ENCODE measurements at regions not wholly inside any gene's neighbourhood (a gene's known extent, or its start where the extent isn't known, plus 50 kb on each side); places are given as distances from the start of the nearest gene placed in this dataset.
A peak's percentile ranks its signal among the peaks of the same experiment; 100 is the strongest.

DNA sequence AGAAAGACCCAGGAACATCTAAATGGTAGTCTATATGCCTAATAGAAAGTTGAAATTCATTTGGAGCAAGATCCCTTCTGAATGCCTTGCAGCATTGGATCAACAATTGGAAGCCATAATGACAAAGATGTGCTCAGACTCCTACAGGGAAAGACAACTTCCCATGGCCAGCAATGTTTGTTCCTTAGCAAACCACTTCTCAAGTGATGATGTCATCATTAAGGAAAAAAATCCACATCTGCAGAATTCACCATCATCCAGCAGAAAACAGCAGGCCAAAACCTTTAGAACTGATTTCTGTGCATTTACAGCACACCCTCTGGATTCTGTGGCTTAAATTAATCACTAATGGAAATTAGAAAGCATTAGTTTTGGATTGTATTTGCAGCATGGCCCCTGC is 82.4 kb upstream of the ZIC3 start:
- no peak for DNase-seq

DNA sequence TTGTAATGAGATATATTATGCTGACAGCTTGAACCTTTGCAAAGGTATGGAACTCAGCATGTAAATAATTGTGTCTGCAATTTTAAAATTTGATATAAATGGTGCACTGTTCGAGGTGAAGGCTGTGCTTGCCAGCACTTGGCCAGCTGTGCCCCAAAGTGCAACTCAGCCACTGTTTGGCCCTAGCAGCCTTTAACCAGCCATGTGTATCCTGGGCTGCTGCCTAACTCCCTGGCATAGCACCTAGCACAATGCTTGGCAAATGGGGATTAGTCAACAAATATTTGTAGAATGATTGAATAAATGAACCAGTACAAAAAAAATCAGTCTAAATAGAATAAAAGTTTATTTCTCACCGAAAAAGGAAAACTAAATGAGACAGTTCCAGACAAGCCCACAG is 83.8 kb upstream of the ZIC3 start:
- no peak for DNase-seq

DNA sequence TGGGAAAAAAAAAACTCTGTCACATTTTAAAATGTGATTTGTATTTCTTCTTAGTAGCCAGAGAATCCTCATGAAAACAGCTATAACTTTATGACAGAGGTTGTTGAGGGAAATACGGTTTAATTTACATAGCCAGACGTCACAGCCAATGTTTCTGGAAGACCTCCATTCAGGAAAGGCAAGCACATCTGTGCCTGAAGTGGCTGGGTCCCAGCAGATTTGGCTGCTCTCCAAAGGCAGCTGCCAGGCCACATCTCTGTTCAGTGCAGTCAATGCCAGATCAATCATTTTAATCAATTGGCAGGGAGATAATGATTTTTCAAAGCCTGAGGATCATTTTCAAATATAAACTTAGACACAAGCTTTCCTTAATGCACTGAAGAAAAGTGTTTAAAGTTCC is 86.5 kb upstream of the ZIC3 start:
- peak; percentile 51 for DNase-seq

DNA sequence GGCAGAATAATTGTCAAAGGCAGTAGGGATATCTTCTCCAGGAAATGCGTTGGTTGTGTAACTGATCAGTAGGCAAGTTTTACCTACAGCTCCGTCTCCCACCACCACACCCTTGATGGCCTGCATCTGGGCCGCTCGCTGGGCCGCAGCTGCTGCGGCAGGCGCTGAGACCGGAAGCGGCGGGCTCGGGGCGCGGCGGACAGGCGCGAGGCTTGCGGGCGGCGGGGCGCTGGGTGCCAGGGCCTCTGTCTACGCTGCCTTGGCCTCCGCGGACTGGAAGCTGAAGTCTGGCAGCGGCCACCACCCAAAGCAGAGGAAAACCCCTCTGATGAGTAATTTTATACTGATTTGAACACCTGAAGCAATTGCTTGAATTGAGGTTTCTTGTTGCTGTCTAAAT is 124.2 kb upstream of the ZIC3 start:
- DNase-seq, result no peak

DNA sequence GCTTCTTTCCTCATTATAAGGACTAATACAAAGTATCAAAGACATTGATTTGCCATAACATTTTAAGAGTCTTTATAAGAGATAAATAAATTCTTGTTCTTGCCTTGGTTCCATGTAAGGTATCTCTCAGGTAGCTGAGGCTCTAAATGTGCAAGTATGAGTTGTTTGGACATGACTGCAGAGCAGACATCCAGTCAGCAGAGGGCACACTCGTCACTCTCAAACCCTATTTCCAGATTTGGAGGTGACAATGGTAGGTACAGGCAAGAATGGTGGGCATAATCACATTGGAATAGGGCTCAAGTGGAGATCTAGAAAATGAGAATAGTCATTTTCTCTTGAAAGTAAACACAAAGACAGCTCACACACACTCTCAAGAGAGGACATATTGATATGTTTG is 133.3 kb upstream of the ZIC3 start:
- DNase-seq, result peak; percentile 21

DNA sequence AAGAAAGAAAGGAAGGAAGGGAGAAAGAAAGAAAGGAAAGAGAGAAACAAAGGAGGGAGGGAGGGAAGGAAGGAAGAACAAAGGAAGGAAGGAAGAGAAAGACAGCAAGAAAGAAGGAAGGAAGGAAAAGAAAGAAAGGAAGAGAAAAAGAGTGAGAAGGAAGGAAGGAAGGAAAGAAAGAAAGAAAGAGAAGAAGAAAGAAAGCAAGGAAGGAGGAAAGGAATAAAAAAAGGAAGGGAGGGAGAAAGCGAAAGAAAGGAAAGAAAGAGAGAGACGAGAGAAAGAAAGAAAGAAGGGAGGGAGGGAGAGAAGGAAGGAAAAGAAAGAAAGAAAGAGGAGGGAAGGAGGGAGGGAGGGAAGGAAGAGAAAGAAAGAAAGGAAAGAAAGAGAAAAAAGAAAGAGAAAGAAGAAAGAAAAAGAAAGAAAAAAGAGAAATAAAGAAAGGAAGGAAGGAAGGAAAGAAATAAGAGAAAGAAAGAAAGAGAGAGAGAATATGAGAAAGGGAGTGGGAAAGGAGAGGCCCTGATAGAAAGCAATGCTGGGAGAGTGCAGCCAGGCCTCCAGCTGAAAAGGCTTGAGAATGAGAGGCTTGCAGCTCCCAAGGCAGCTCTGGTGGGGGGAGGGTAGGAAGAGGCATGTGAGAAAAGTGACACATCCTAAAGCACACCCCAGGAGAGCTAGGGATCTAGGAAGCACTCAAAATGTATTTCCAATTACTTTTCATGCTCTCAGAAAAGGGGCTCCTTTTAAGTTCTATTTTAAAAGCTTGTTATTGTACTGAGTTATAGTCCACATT is 134.0 kb upstream of the ZIC3 start:
- no peak for DNase-seq

DNA sequence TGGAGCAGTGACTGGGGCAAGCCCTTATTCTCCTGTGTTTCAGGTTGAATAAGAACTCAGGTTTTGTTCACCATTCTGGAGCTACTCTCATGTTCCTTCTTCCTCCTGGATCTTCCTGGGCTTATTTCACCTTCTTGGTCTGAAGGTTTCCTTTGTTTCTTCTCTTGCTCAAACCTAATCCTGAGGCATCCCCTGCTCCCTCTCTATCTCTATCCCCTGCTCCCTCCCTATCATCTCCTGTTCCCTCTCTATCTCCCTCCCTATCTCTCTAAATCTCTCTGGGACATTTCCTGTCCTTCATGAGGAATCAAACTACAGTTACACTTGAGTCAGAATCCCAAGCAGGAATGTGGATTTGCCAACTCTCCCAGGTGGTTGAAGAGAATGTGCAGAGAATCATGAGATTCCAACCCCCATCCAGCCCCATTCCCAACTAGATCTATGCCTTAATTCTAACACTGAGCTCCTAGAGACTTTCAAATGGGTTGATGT is 134.9 kb upstream of the ZIC3 start:
- no peak for DNase-seq

DNA sequence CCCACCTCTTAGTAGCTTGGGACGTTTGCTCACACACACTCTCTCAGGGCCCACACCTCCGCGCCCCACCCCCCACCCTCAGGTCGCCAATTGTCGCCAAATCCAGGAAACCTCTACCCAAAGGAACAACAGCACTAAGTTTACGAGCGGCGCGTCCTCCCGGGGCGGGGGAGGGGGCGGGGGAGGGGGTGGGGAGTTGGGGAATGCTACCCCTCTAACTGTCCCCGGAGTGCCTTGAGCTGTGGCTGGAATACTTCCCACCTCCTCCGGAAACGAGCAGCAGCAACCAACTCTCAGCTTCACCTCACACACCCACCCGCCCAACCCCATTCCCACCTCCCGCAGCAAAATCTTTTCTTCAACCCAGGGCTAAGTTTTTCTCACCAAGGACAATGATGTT is 135.6 kb upstream of the ZIC3 start:
- no peak for DNase-seq

DNA sequence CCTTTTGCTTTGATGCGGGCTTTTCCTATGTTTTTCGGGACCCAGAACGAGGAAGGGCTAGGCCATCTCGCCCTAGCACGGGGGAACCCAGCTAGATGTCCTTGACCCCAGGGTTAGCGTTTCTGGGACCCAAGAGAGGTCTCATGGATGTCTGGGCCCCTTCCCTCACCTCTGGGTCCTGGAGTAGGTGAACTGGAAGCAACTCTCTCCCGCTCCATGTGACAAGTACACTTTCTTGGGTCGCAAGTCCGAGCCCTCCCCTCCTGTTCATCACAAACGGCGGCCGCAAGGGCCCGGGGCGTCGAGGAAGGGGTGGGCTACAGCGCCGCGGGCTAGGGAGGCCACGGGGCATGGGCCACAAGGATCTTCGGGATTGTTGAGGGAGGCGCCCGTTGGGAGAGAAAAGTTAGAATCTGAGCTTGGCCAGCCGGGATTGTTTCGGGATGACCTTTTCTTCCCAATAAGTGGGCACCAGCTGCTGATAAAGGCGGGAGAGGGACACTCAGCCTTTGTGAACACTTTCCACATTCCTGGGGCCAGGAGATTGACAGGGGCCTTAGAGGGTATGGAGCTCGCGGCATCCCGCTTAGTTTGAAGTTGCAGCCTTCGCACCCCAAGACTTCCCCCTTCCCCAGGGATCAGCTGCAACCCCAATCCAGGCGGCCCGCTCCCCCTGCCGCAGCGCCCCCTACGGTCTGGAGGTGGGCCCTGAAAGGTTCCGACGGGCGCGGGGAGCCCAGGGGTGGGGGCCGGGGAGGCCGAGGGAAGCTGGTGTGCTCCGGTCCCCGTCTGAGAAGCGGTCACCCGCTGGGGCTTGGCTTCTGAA is 136.9 kb upstream of the ZIC3 start:
- no peak for DNase-seq

DNA sequence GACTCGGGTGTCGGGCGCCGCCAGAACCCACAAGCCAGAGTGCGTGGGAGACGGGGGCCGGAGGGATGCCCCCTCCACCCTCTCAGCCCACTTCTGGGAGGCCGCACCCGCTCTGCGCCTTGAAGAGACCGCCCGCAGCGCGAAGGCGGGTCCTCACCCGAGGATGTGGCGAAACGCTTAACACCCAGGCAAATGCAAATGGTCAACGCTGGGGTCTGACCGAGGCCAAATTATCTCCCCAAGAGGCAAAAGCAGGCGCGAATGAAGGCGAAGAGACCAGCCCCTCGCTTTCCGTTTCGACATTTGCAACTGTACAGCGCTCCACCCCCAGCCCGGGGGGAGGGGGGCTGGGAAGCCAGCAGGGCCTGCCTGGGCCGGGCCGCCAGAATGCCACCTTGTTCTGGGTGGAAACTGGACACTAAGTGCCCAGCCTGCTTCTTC is 137.7 kb upstream of the ZIC3 start:
- no peak for DNase-seq

DNA sequence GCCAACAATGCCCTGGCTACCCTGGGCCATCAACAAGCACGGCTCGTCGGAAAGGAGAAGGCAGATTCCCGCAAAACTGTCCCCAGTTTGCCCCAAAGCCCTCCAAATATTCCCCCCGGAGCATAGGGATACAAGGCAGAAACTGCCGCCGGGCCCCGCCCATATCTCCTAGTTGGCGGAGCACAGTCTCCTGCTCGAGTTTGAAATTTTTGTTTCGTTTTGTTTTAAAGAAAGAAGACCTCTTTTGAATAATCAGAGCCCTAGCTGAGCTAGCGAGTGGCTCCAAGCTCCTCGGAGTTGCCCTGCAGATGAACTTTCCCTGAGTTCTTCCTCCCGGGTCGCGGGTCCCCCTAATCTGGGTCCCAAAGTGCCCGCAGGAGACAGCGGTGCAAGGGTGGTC is 138.1 kb upstream of the ZIC3 start:
- DNase-seq, result no peak

DNA sequence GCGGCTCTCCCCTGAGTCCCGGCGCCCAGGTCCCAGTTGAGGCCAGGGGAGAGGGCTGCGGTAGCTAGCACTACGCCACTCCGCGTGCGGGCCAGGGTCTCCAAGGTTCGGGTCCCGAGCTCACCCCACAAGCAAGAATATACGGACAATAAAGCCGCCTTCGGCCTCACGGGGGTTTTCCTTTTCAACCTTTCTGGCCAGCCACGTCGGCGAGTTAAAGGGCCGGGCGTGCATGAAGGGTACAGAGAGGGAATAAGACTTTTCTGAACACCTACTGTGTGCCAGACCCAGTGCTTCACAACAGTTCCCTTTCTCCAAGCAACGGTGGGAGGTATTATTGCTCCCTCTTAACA is 138.5 kb upstream of the ZIC3 start:
- DNase-seq, result no peak

DNA sequence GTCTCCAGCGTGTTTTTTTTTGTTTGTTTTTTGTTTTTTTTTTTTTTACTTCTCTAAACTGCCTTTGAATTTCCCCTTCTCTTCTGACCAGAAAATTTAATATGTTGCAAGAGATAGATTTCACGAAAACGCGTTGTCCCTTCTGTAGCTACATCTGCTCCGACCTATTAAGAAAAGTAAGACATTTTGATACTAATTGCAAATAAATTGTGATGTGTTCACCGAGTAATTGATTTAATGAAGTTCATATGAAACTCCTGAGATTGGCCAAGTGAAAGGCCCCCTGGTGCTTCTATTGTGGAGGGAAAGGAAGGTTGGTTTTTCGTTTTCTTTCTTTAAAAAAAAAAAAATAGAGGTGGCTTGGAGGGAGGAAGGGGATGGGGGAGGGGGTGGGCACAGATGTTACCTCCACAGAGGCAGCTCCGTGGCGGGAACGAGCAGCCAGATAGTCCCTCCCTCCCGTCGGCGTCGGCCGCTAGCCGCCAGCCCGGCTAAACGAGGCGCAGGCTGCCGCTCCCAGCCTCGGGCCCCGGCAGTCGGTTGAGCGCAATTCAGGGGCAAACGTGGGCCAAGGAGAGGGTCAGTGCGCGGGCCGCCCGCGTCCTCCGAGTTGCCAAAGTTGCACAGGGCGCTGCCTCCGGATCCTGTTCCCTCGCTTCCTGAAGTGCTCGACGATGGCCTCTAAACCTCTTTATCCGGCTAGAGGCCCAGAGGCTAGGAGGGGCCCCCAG is 139.1 kb upstream of the ZIC3 start:
- DNase-seq, result peak; percentile 8

DNA sequence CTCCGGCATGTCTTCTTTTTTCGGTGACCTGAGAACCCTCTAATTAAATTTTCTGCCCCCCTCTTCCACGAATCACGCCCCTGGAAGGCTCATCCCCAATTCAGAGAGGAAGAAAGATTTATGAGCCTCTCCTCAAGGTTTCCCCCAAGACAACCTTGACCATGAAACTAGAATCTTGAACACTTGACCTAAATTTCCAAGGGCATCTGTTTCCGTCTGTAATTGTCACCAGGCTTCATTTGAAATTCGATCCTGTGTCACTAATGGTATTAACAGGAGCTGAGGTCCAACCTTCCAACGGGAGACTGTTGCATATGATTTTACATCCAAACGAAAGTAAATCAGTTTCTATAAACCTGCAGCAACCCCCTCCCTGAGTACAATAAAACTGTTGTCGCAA is 139.9 kb upstream of the ZIC3 start:
- DNase-seq, result no peak

DNA sequence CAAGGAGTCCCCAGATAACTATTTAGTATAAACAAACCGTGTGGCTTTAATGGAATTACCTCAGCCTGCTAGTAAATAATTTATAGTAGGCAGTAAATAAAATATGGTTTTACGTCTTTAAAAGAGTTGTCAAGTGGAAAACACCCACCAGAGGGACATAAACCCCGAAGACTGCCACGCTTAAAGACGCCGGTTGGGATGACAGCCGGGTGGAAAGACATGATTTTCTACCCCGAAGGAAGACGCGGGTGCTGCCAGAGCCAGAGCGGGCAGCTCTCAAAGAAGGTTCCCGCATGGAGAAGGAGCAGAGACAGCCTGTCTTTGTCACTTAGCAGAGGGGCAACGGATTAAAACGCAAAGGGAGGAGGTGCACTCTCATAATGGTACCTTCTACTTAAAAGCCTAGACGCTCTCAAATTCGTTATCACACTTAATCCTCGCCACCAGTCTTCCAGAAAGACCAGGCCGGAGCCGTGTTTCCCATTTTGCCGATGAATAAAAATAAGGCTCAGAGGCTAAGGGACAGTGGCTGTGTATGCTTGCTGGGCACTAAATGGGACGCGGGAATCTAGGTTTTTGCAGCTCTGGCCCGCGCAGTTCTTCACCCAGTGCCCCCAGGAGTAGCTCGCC is 140.5 kb upstream of the ZIC3 start:
- DNase-seq, result no peak

DNA sequence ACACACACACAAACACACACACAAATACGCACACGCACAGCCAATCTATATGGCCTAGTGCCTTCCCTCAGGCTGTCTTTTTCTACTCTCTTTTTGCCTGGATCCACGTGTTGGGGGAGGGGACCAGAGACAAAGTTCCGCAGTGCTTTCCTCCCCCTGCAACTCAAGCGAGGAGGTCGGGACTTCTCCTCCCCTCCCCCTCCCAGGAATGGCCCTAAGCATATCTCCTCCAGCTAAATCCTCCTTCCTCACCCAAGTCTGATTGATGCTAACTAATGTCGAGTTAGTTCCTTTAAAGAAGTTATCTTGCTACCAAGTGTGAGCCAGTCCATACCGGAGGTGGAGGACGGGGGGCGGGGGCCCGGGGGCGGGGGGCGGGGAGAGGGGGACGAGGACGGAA is 141.2 kb upstream of the ZIC3 start:
- no peak for DNase-seq

DNA sequence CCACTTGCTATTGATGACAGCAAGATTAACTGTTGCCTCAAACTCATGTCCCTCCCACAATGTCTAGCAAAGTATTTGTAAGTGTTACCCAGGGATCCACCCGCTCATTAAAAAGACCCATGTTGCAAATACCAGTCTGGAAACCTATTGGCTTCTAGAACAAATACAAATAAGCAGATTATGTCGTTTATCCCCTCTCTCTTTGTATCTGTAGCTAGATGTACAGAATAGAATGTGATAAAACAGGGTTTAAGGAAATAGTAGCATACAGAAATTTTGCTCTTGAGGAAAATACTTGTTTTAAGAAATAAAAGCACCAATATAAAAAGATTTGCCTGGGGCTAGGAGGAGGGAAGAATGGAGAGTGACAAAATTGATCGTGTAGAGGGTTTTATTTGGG is 142.7 kb upstream of the ZIC3 start:
- DNase-seq, result no peak

DNA sequence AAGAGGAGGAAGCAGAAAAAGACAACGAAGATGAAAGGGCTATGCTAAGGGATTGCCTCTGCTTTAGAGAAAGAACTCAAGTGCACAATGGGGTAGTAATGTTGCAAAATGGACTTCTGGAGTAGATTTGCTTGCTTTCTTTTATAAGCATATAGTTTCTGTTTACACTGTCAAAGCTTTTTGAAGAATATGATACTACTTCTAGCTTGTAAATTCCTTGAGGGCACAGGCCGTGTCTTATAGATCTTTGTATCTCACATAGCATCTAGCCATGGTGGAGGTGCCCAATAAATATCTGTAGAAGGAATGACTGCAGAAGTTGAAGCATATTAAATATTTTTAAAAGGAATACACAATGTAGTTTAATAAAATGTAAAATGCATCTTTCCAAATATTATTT is 147.8 kb upstream of the ZIC3 start:
- DNase-seq, result no peak

DNA sequence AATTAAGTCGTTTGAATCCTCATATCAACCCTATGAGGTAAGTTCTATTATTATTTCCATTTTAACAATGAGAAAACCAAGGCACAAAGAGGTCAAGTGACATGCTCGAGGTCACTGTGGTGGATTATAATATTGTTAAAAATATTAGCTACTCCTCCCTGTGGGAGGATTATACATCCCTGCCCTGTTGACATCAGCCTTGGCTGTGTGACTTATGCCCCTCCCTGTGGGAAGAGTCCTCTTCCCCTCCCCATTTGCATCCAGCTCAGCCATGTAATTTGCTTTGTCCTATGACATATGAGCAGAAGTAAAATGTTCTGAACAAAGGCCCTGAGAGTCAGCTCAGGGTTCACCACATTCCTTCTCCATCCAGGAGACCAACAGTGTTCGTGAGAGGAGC is 152.7 kb upstream of the ZIC3 start:
- DNase-seq, result no peak

DNA sequence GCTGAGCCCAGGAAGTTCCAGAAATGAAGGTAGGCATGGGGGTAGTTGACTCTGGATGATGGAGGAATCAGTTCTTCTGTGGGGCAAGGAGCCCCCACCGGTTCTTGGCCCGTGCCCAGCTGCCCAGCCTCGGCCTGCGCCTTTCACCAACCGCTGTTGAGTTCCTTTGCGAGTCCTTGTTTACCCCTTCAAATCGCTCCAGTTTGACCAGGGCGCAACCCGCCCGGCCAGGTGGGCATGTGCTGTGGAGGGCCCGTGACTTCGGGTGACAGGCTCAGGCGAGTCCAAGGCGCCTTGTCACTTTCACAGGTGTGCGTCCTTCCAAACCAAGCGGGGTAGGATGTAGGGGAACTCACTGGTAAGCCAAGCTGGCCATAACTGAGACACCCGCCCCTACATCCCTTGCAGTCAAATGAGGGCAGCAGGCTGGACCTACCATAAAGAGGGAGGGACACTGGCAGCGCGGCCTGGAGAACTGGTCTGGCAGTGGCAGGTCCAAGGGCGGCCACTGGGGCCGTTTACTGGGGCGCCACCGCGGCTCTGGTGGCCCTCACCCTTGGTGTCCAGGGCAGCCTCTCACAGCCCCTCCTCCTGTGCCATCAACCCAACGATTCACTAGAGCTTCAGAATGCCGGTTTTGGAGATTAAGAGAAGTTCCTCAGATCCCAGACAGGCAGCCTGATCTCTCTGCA is 160.3 kb upstream of the ZIC3 start:
- DNase-seq, result no peak

DNA sequence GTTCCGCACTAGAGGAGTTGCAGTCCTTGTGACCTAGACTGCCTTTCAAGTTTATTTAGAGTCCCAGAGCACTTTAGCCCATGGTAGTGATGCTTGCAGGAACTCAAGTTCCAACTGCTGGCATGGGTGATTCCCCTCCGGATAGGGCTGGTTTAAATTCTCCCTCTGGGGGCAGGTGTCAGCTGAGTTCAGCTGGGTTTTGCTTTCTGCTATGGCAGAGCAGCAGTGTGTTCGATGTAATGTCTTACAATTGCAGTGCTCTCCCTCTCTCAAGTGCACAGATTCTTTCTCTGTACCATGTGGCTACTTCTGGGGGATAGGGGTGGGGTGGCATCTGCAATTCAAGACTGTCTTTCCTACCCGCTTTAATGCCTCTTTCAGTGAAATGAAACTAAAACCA is 164.8 kb upstream of the ZIC3 start:
- no peak for DNase-seq

DNA sequence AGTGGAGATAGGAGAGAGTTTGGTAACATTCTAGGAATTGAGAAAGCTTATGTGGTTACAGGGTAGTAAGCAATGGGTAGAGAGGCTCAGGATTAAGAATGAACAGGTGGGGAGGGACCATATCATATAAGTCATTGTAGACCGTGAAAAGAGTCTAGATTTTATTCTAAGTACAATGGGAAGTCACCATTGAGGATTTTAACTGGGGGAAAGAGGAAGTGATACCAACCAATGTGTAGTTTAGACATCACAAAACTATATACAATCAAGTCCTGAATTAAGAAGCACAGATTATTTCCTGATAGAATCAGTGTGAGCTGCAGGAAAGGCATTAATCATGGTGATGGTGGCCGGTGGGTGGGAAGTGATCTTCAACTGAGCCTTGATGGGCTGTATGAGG is 178.3 kb upstream of the ZIC3 start:
- DNase-seq, result no peak
